ENCODE measurements at regions not wholly inside any gene's neighbourhood (a gene's known extent, or its start where the extent isn't known, plus 50 kb on each side); places are given as distances from the start of the nearest gene placed in this dataset.

DNA sequence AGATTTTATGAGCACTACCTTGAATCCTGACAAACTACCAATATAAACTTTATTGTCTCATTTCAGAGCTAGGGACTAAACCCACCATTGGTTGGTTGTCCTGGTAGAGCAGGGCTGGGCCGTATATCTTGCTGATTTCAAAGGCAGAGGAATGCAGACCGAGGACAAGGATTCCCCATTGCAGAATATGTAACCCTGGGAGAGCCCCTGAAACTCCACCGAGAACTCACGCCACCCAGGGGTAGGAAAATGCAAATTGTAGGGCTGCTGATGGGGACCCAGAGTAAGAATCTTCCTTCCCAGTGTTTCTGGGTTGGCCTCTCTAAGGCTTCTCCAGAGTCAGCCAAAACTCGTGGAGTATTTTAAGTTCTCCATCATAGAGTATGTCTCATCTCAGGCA, 235.3 kb downstream of the ABHD5 start:
- TF ChIP-seq, protein P1, sequence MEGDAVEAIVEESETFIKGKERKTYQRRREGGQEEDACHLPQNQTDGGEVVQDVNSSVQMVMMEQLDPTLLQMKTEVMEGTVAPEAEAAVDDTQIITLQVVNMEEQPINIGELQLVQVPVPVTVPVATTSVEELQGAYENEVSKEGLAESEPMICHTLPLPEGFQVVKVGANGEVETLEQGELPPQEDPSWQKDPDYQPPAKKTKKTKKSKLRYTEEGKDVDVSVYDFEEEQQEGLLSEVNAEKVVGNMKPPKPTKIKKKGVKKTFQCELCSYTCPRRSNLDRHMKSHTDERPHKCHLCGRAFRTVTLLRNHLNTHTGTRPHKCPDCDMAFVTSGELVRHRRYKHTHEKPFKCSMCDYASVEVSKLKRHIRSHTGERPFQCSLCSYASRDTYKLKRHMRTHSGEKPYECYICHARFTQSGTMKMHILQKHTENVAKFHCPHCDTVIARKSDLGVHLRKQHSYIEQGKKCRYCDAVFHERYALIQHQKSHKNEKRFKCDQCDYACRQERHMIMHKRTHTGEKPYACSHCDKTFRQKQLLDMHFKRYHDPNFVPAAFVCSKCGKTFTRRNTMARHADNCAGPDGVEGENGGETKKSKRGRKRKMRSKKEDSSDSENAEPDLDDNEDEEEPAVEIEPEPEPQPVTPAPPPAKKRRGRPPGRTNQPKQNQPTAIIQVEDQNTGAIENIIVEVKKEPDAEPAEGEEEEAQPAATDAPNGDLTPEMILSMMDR (IDR thresholded peaks at IDR 0.05; ENCODE audit: low read length): no peak
- TF ChIP-seq EZH2 (IDR thresholded peaks at IDR 0.05; ENCODE audit: borderline replicate concordance, low read length): no peak
